ENCODE measurements at regions not wholly inside any gene's neighbourhood (a gene's known extent, or its start where the extent isn't known, plus 50 kb on each side); places are given as distances from the start of the nearest gene placed in this dataset.

DNA sequence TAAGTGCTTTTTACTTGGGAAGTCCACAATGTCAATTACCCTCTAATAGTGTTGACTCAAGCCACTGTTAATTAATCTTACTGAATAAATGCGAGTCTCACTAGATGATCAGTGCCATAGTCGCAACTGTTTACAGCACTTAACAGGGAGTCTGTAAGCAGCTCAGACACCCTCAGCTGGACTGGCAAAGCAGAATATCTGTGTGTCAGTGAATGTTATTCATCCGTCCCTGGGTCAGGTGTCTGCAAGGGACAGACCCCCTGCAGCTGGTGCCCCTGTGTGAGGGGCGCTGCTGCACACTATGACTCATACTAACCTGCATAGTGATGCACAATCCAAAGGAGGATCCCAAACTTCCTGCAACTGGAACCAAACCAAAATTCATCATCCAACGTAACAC, 306.5 kb downstream of the HHIPL2 start:
- Mint-ChIP-seq H3K4me1 (ENCODE audit: low read depth, unreplicated experiment) (no peaks in the 10 kb centered on the region), H3K4me3 (ENCODE audit: unreplicated experiment) (no peak overlapping the region), H3K27me3 (ENCODE audit: insufficient read depth, unreplicated experiment) (no peaks in the 10 kb centered on the region), H3K27ac (ENCODE audit: unreplicated experiment) (no peak overlapping the region), H3K36me3 (ENCODE audit: insufficient read depth, unreplicated experiment) (no peaks in the 10 kb centered on the region), H3K9me3 (ENCODE audit: unreplicated experiment) (no peaks in the 10 kb centered on the region)
- DNase-seq, result no peak
- no TSS peak for BruUV-seq (replicated peaks)
- Histone ChIP-seq H3K36me3 (ENCODE audit: control insufficient read depth, insufficient read depth, low read length) (no peaks in the 10 kb centered on the region), H3K27me3 (replicated peaks; ENCODE audit: control insufficient read depth, insufficient read depth, low read length) (no peaks in the 10 kb centered on the region), H3K9me3 (no peaks in the 10 kb centered on the region), H3K4me3 (ENCODE audit: low read depth, low read length) (no peak overlapping the region), H3K4me1 (no peaks in the 10 kb centered on the region)
- ChIA-PET POLR2A (no interaction called here), CTCF (no interaction called here)
- intact Hi-C loops (cut with micrococcal nuclease; ENCODE audit: unreplicated experiment), result no loop called here
- TF ChIP-seq, protein P1, sequence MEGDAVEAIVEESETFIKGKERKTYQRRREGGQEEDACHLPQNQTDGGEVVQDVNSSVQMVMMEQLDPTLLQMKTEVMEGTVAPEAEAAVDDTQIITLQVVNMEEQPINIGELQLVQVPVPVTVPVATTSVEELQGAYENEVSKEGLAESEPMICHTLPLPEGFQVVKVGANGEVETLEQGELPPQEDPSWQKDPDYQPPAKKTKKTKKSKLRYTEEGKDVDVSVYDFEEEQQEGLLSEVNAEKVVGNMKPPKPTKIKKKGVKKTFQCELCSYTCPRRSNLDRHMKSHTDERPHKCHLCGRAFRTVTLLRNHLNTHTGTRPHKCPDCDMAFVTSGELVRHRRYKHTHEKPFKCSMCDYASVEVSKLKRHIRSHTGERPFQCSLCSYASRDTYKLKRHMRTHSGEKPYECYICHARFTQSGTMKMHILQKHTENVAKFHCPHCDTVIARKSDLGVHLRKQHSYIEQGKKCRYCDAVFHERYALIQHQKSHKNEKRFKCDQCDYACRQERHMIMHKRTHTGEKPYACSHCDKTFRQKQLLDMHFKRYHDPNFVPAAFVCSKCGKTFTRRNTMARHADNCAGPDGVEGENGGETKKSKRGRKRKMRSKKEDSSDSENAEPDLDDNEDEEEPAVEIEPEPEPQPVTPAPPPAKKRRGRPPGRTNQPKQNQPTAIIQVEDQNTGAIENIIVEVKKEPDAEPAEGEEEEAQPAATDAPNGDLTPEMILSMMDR (IDR thresholded peaks at IDR 0.05; ENCODE audit: insufficient read depth in 1 of 2, low read depth in 1 of 2, low read length in 1 of 2, severe bottlenecking in 1 of 2, unreplicated experiment in 1 of 2), result no peak

DNA sequence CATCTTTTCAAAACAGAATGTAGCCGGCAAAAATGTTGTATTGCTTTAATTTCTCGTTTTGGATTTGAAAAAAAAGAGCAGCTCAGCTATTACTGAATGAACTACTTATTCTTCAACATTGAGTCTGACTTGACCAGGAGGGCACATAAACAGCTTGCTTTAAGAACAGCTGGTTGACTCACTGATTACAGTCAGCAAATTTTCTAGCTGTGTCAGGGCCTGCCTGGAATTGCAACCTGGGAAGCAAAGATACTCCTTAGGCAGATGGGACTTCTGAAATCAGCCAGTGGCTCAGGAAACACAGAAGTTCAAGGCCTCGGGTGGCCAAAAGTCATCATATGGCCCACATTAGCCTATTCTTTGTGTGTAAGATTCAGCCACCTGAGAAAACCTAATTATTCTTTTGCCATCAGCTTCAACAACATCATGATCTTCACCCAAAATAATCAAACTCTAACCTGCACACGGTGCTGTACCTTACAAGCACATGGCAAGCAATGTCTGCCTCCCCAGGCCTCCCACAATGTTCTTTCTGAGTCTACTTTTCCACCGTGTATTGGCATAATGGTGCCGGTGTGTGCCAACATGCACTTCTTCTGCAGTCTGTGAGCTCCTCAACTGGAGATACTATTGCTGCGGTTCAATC, 307.2 kb downstream of the HHIPL2 start:
- ChIA-PET CTCF (no interaction called here), POLR2A (no interaction called here)

DNA sequence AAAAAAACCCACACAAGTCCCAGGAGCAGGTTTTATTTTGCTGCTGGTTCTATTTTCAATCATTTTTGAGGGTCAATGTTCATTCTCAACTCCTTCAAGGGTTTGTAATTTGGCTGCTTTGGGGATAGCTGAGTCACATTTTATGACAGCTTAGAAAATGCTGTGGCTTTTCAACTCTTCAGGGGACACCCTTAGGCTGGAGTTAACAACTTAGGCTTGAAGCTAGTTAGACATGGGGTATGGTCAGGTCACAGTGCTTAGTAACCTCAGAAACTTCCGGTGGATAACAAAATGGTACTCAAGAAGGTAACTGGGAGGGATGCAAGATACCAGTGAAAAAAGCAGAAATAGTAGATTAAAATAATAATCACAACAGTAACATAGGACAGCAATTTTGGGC, 308.8 kb downstream of the HHIPL2 start:
- Histone ChIP-seq H3K4me1 (no peaks in the 10 kb centered on the region), H3K9me3 (no peaks in the 10 kb centered on the region), H3K4me3 (ENCODE audit: low read depth, low read length) (no peak overlapping the region), H3K27me3 (replicated peaks; ENCODE audit: control insufficient read depth, insufficient read depth, low read length) (no peaks in the 10 kb centered on the region), H3K36me3 (ENCODE audit: control insufficient read depth, insufficient read depth, low read length) (no peaks in the 10 kb centered on the region)
- TF ChIP-seq, protein P1 (IDR thresholded peaks at IDR 0.05; ENCODE audit: insufficient read depth in 1 of 2, low read depth in 1 of 2, low read length in 1 of 2, severe bottlenecking in 1 of 2, unreplicated experiment in 1 of 2), result no peak
- intact Hi-C loops (cut with micrococcal nuclease; ENCODE audit: unreplicated experiment), result no loop called here
- no peak for DNase-seq
- Mint-ChIP-seq H3K4me1 (ENCODE audit: low read depth, unreplicated experiment) (no peaks in the 10 kb centered on the region), H3K36me3 (ENCODE audit: insufficient read depth, unreplicated experiment) (no peaks in the 10 kb centered on the region), H3K4me3 (ENCODE audit: unreplicated experiment) (no peak overlapping the region), H3K9me3 (ENCODE audit: unreplicated experiment) (no peaks in the 10 kb centered on the region), H3K27ac (ENCODE audit: unreplicated experiment) (no peak overlapping the region), H3K27me3 (ENCODE audit: insufficient read depth, unreplicated experiment) (peaks cover 4% of the 10 kb centered on the region)
- no TSS peak for BruUV-seq (replicated peaks)
- POLR2A ChIA-PET, result no interaction called here
- CTCF ChIA-PET, result no interaction called here

More for the DNA sequence above, 307.2 kb downstream of the HHIPL2 start:
- Mint-ChIP-seq H3K4me3 (ENCODE audit: unreplicated experiment) (no peak overlapping the region), H3K9me3 (ENCODE audit: unreplicated experiment) (no peaks in the 10 kb centered on the region), H3K27ac (ENCODE audit: unreplicated experiment) (no peak overlapping the region), H3K4me1 (ENCODE audit: low read depth, unreplicated experiment) (no peaks in the 10 kb centered on the region), H3K36me3 (ENCODE audit: insufficient read depth, unreplicated experiment) (no peaks in the 10 kb centered on the region), H3K27me3 (ENCODE audit: insufficient read depth, unreplicated experiment) (no peaks in the 10 kb centered on the region)
- BruUV-seq (replicated peaks), result no TSS peak
- Histone ChIP-seq H3K27me3 (replicated peaks; ENCODE audit: control insufficient read depth, insufficient read depth, low read length) (no peaks in the 10 kb centered on the region), H3K4me1 (no peaks in the 10 kb centered on the region), H3K36me3 (ENCODE audit: control insufficient read depth, insufficient read depth, low read length) (no peaks in the 10 kb centered on the region), H3K4me3 (ENCODE audit: low read depth, low read length) (no peak overlapping the region), H3K9me3 (no peaks in the 10 kb centered on the region)
- intact Hi-C loops (cut with micrococcal nuclease; ENCODE audit: unreplicated experiment), result no loop called here
- DNase-seq, result no peak
- TF ChIP-seq, protein P1 (IDR thresholded peaks at IDR 0.05; ENCODE audit: insufficient read depth in 1 of 2, low read depth in 1 of 2, low read length in 1 of 2, severe bottlenecking in 1 of 2, unreplicated experiment in 1 of 2), result no peak

Measured in Caco-2 (cell line).